ENCODE measurements at regions not wholly inside any gene's neighbourhood (a gene's known extent, or its start where the extent isn't known, plus 50 kb on each side); places are given as distances from the start of the nearest gene placed in this dataset.
"Not testable (repeated sequence)": the region's sequence is repeated elsewhere in the genome, so short reads cannot be mapped to it uniquely, and the experiment has no call there.

DNA sequence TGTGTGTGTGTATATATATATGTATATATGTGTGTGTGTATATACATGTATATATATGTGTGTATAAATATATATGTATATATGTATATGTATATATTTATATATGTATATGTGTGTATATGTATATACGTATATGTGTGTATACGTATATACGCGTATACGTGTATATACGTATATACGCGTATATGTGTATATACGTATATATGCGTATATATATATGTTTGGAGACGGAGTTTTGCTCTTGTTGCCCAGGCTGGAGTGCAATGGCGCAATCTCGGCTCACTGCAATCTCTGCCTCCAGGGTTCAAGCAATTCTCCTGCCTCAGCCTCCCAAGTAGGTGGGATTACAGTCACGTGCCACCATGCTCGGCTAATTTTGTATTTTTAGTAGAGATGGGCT lies 212.6 kb downstream of the KCNJ2 start:
- not testable (repeated sequence) for H3K9ac ChIP-seq (ENCODE audit: low read length); H3K4me1 ChIP-seq (ENCODE audit: control insufficient read depth, insufficient read depth, low read length); H3K36me3 ChIP-seq (ENCODE audit: control insufficient read depth, insufficient read depth, low read length); H3K4me3 ChIP-seq (ENCODE audit: low read length); H3K27me3 ChIP-seq (ENCODE audit: control insufficient read depth, insufficient read depth, low read length); H3K9me3 ChIP-seq (ENCODE audit: control insufficient read depth, low read length)

DNA sequence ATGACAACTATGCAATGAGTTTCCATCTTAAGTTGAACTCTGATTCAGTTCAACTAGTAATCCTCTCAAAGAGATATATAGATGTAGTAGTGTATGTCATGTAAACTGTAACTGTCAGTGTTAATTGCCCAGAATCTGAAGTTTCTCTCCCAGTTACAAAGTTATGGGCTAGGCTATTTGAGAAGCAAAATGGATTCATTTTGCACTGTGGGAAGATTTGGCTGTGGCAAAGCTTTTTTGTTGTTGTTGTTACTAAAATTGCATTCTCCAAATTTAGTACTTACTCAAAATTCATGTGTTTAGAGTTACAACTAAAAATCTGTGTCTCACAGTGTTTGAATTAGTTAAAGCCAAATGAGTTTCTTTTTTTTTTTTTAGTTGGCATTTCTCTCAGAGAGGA lies 219.0 kb downstream of the KCNJ2 start:
- Histone ChIP-seq H3K9ac (ENCODE audit: low read length) (no peak overlapping the region), H3K4me3 (ENCODE audit: low read length) (no peak overlapping the region), H3K36me3 (ENCODE audit: control insufficient read depth, insufficient read depth, low read length) (no peaks in the 10 kb centered on the region), H3K9me3 (ENCODE audit: control insufficient read depth, low read length) (no peaks in the 10 kb centered on the region), H3K4me1 (ENCODE audit: control insufficient read depth, insufficient read depth, low read length) (no peaks in the 10 kb centered on the region), H3K27me3 (ENCODE audit: control insufficient read depth, insufficient read depth, low read length) (no peaks in the 10 kb centered on the region)

DNA sequence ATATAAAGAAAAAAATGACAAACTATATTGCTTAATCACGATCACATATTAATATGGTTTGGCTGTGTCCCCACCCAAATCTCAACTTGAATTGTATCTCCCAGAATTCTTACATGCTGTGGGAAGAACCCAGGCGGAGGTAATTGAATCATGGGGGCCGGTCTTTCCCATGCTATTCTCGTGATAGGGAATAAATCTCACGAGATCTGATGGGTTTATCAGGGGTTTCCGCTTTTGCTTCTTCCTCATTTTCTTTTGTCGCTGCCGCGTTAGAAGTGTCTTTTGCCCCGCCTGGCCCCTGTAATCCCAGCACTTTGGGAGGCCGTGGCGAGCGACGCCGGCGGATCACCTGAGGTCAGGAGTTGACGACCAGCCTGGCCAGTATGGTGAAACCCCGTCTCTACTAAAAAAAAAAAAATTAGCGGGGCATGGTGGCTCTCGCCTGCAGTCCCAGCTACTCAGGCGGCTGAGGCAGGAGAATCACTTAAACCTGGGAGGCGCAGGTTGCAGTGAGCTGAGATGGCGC lies 220.0 kb downstream of the KCNJ2 start:
- H3K9ac ChIP-seq (ENCODE audit: low read length); H3K4me3 ChIP-seq (ENCODE audit: low read length); H3K4me1 ChIP-seq (ENCODE audit: control insufficient read depth, insufficient read depth, low read length): not testable (repeated sequence)

DNA sequence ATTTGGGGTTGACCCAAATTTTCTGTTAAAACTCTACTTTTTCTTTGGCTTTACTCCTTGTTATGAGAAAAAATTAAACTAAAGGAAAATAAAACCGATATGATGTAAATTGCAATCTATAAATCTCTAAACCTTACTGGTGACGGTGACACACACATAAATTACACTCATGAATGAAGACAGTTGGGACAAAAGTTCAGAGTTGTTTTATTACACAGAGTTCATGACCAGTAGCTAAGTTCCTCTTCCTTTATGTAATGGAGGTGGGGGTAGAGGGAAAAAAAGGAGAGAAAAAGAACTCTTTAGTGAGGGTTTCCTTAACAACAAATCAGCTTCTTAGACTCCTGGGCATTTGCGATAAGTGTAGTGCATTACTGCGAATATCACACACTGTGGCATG lies 220.7 kb downstream of the KCNJ2 start:
- Histone ChIP-seq H3K27me3 (ENCODE audit: control insufficient read depth, insufficient read depth, low read length) (no peaks in the 10 kb centered on the region), H3K4me1 (ENCODE audit: control insufficient read depth, insufficient read depth, low read length) (no peaks in the 10 kb centered on the region), H3K36me3 (ENCODE audit: control insufficient read depth, insufficient read depth, low read length) (no peaks in the 10 kb centered on the region), H3K9ac (ENCODE audit: low read length) (no peak overlapping the region), H3K9me3 (ENCODE audit: control insufficient read depth, low read length) (no peaks in the 10 kb centered on the region), H3K4me3 (ENCODE audit: low read length) (no peak overlapping the region)

More for the DNA sequence above, 220.0 kb downstream of the KCNJ2 start:
- not testable (repeated sequence) for H3K9me3 ChIP-seq (ENCODE audit: control insufficient read depth, low read length); H3K36me3 ChIP-seq (ENCODE audit: control insufficient read depth, insufficient read depth, low read length); H3K27me3 ChIP-seq (ENCODE audit: control insufficient read depth, insufficient read depth, low read length)

DNA sequence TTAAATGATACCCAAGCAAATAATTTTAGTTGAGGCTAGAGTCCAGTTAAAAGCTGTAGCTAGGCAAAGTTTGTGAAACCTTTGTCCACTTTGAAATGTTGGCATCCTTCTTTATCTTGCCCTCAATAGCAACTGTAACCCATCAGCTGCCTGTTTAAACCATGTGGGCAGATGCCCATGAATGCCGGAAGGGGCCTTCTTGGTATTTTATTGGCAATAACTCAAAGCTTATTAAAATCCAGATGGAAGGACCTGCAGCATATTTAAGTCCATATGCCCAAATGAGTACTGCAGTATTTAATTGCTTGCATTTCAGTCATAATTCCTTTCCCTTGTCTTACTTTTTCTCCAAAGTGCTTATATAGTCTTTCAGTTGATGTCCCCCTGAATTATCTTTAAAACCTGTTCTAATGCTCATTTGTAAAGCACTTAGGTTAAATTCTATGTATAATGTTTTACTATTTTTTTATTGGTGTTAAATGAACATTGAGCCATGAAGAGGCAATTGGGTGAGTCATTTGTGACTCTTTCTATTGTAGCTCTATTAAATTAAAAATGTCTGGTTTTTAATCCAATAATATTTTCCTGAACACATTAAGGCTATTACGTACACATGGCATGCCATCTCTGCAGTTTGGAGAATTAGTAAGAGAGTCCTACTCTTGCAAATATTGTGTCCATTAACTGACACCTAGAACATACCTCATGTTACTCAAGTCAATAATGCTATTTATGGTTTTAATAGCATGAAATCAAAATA lies 225.3 kb downstream of the KCNJ2 start:
- Histone ChIP-seq H3K4me3 (ENCODE audit: low read length) (no peak overlapping the region), H3K27me3 (ENCODE audit: control insufficient read depth, insufficient read depth, low read length) (no peaks in the 10 kb centered on the region)

DNA sequence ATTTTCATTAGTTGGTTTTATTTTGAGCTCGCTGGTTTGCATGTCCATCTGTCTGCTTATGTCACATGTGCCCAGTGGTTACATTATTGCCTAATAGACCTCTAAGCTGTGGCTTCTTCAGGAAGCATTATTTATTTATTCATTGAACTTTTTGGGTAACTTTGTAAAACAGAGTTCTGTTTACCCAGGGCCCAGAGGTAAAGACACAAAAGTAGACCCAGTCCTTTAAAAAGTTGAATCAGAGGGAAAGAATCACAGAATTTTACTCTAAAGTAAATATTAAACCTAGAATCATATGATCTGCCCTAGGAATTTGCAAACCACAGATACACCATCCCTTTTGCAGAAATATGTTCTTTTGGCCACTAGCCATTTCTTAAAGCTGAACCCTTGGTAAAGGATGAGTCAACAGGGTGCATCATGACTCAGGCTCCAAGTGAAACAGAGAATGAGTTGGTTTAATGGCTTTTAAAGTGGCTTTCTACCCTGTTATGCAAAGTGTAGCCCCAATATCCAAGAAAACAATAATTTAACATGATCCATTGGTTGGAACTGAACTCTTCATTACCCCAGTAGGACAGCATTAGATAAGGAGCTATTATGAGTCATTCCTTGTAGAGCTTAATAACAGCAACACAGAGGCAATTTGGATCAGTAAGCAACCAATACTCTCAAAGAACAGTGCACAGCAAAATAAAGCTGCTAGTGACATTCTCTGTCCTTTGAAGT lies 236.3 kb downstream of the KCNJ2 start:
- no peak overlapping the region for H3K9ac ChIP-seq (ENCODE audit: low read length)
- H3K36me3 ChIP-seq (ENCODE audit: control insufficient read depth, insufficient read depth, low read length), result no peaks in the 10 kb centered on the region
- H3K9me3 ChIP-seq (ENCODE audit: control insufficient read depth, low read length), result no peaks in the 10 kb centered on the region
- no peaks in the 10 kb centered on the region for H3K4me1 ChIP-seq (ENCODE audit: control insufficient read depth, insufficient read depth, low read length)
- no peaks in the 10 kb centered on the region for H3K27me3 ChIP-seq (ENCODE audit: control insufficient read depth, insufficient read depth, low read length)
- H3K4me3 ChIP-seq (ENCODE audit: low read length), result no peak overlapping the region

More for the DNA sequence above, 225.3 kb downstream of the KCNJ2 start:
- no peaks in the 10 kb centered on the region for H3K36me3 ChIP-seq (ENCODE audit: control insufficient read depth, insufficient read depth, low read length)
- no peaks in the 10 kb centered on the region for H3K4me1 ChIP-seq (ENCODE audit: control insufficient read depth, insufficient read depth, low read length)
- no peaks in the 10 kb centered on the region for H3K9me3 ChIP-seq (ENCODE audit: control insufficient read depth, low read length)
- H3K9ac ChIP-seq (ENCODE audit: low read length), result no peak overlapping the region

DNA sequence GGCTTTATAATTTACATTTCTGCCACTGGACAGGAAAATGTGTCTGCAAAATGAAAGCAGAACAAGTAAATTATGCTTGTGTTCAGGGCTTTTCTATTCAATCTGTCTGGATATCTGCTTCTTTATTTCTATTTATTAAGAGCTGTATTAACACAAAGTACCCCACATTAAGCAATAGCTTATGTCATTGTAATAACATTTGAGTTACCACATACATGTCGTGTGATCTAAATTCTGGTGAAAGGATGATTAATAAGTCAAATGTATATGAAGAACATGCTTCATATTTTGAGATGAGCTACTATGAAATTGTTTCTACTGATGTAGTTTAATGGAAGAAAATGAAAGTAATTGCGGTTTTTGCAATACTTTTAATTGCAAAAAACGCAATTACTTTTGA lies 238.2 kb downstream of the KCNJ2 start:
- H3K36me3 ChIP-seq (ENCODE audit: control insufficient read depth, insufficient read depth, low read length), result no peaks in the 10 kb centered on the region
- H3K4me3 ChIP-seq (ENCODE audit: low read length), result no peak overlapping the region
- no peaks in the 10 kb centered on the region for H3K9me3 ChIP-seq (ENCODE audit: control insufficient read depth, low read length)
- no peaks in the 10 kb centered on the region for H3K27me3 ChIP-seq (ENCODE audit: control insufficient read depth, insufficient read depth, low read length)
- H3K4me1 ChIP-seq (ENCODE audit: control insufficient read depth, insufficient read depth, low read length), result no peaks in the 10 kb centered on the region
- no peak overlapping the region for H3K9ac ChIP-seq (ENCODE audit: low read length)

DNA sequence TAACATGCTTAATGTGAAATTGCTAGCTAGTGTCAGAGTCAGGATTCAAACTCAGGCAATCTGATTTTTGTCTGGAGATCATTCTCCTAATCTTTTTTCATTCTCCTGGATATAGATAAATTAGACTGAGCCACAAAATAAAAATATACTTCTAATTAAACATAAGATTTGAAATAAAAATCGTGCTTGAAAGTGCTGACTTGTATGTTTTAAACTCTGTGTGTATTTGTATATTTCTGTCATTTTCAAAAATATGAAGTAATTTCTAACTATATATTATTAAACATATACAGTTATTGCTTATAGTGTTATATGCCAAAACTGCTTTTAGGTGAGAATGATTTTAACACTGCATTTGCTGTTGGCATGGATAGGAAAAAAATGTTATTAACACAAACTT lies 239.4 kb downstream of the KCNJ2 start:
- Histone ChIP-seq H3K9ac (ENCODE audit: low read length) (no peak overlapping the region), H3K36me3 (ENCODE audit: control insufficient read depth, insufficient read depth, low read length) (no peaks in the 10 kb centered on the region), H3K27me3 (ENCODE audit: control insufficient read depth, insufficient read depth, low read length) (no peaks in the 10 kb centered on the region), H3K4me1 (ENCODE audit: control insufficient read depth, insufficient read depth, low read length) (no peaks in the 10 kb centered on the region), H3K4me3 (ENCODE audit: low read length) (no peak overlapping the region), H3K9me3 (ENCODE audit: control insufficient read depth, low read length) (no peaks in the 10 kb centered on the region)

DNA sequence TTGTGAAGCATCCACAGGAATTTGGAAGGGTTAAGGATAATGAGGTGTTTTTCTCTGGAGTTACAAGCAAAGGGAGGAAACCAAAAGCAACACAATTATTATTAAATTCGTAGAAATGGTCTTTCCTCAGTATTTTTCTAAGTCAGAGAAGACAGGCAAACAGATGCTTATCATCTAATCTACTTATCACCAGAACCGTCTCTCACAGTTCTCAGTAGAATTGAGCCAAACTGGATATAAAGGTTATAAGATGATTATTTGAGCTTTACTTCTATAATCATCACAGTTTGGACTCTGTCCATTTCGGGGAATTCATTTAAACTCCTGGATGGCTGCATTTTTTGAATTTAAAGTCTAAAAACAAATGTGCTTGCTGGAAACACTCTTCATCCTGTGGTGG lies 245.0 kb downstream of the KCNJ2 start:
- Histone ChIP-seq H3K9me3 (ENCODE audit: control insufficient read depth, low read length) (no peaks in the 10 kb centered on the region), H3K4me1 (ENCODE audit: control insufficient read depth, insufficient read depth, low read length) (no peaks in the 10 kb centered on the region), H3K9ac (ENCODE audit: low read length) (no peak overlapping the region), H3K27me3 (ENCODE audit: control insufficient read depth, insufficient read depth, low read length) (no peaks in the 10 kb centered on the region), H3K36me3 (ENCODE audit: control insufficient read depth, insufficient read depth, low read length) (no peaks in the 10 kb centered on the region), H3K4me3 (ENCODE audit: low read length) (no peak overlapping the region)

DNA sequence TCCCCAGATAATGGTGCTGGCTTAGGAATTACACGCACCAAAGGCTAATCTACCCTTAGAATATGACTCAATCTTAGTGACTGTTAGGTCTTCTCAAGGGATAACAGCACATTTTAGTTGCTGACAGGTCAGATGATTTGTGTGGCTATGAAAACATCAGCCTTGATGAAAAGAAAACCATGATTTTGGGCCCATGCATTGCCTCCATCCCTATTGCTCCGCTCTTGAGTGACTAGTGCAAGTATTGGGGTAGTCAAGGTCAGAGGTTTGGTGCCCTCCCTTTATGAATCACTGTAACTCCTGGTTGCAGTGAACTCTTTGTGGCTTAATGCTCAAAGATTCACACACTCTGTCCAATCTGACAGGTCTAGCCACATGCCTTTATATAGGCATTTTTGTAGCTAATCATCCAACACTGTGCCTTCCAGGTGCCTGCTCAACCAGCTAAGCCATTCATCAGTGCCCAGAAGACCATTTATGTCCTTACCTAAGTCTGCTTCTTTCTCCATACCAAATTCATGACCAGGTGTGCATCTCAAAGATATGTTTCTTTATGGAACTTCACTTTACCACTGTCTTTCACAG lies 251.6 kb downstream of the KCNJ2 start:
- H3K9me3 ChIP-seq (ENCODE audit: control insufficient read depth, low read length), result no peaks in the 10 kb centered on the region
- H3K36me3 ChIP-seq (ENCODE audit: control insufficient read depth, insufficient read depth, low read length), result no peaks in the 10 kb centered on the region
- no peaks in the 10 kb centered on the region for H3K27me3 ChIP-seq (ENCODE audit: control insufficient read depth, insufficient read depth, low read length)
- no peaks in the 10 kb centered on the region for H3K4me1 ChIP-seq (ENCODE audit: control insufficient read depth, insufficient read depth, low read length)
- H3K4me3 ChIP-seq (ENCODE audit: low read length), result no peak overlapping the region
- no peak overlapping the region for H3K9ac ChIP-seq (ENCODE audit: low read length)

DNA sequence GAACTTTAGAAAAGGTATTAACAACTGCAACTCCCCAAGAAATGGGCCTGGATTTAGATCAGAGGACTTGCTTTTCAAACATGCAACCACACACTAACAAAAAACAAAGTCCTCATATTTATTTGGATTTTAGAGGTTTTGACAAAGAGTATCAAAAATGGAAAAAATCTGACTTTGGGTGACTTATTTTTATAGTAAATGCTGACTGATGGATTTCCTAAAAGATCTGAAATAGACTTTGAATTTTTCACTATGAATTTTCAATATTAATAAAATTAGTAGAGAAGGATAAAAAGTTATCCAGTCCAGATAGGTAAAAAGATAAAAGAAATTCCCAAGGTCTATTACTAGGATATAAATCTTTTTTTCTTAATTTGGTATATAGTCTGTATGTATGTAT lies 253.5 kb downstream of the KCNJ2 start:
- H3K4me3 ChIP-seq (ENCODE audit: low read length), result no peak overlapping the region
- no peaks in the 10 kb centered on the region for H3K27me3 ChIP-seq (ENCODE audit: control insufficient read depth, insufficient read depth, low read length)
- no peaks in the 10 kb centered on the region for H3K4me1 ChIP-seq (ENCODE audit: control insufficient read depth, insufficient read depth, low read length)
- no peak overlapping the region for H3K9ac ChIP-seq (ENCODE audit: low read length)
- no peaks in the 10 kb centered on the region for H3K9me3 ChIP-seq (ENCODE audit: control insufficient read depth, low read length)
- no peaks in the 10 kb centered on the region for H3K36me3 ChIP-seq (ENCODE audit: control insufficient read depth, insufficient read depth, low read length)

DNA sequence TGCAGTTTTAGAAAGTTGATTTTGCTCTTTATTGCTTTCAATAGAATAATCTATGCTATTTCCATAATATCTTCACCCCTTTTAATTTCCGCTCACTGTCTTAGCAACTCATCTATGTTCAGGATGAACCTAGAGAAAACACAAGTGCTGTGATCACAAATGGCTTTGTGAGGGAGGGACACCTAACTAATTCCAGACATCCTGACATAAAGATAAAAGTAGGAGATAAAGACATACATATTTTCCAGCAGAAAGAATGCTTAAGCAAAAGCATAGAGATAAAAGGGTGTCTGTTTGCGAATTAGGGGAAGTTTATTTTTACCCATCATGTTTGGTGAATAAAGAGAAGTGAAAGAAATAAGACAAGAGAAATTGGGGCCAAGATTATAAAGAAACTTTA lies 254.2 kb downstream of the KCNJ2 start:
- Histone ChIP-seq H3K4me1 (ENCODE audit: control insufficient read depth, insufficient read depth, low read length) (no peaks in the 10 kb centered on the region), H3K9me3 (ENCODE audit: control insufficient read depth, low read length) (no peaks in the 10 kb centered on the region), H3K9ac (ENCODE audit: low read length) (no peak overlapping the region), H3K36me3 (ENCODE audit: control insufficient read depth, insufficient read depth, low read length) (no peaks in the 10 kb centered on the region), H3K27me3 (ENCODE audit: control insufficient read depth, insufficient read depth, low read length) (no peaks in the 10 kb centered on the region), H3K4me3 (ENCODE audit: low read length) (no peak overlapping the region)

Data from mucosa of stomach (tissue), 1 donor.